Stomach (tissue), 4 donors: ENCODE measurements at regions not wholly inside any gene's neighbourhood (a gene's known extent, or its start where the extent isn't known, plus 50 kb on each side); places are given as distances from the start of the nearest gene placed in this dataset.

Source experiments
- CTCF ChIP-seq, 7 experiments: fragments of 450-650 bp in 4 of 7; fragments of 200-600 bp in 3 of 7; sonication (generic) in 3 of 7; IDR thresholded peaks; one replicate each; pipeline ENCODE4 v1.5.1; 2016 to 2019; ENCODE audit warnings: antibody characterized with exemption in 7 of 7, control low read depth in 2 of 7, mild to moderate bottlenecking in 1 of 7
- POLR2A ChIP-seq, 4 donors: fragments of 450-650 bp; IDR thresholded peaks; one replicate each; pipeline ENCODE4 v1.6.1; 2016; ENCODE audit warnings: antibody characterized with exemption in 4 of 4, control low read depth in 2 of 4, mild to moderate bottlenecking in 1 of 4, moderate library complexity in 1 of 4

GRCh38 chr1:181985281-181985680 is 76.2 kb downstream of the ZNF648 start:
- TF ChIP-seq CTCF (IDR thresholded peaks at IDR 0.05) (no peak), POLR2A (IDR thresholded peaks at IDR 0.05) (no peak)
